ENCODE measurements at regions not wholly inside any gene's neighbourhood (a gene's known extent, or its start where the extent isn't known, plus 50 kb on each side); places are given as distances from the start of the nearest gene placed in this dataset.

GRCh38 chr2:52895726-52896340 lies 871.8 kb upstream of the CHAC2 start:
- TF ChIP-seq CTCF (IDR thresholded peaks at IDR 0.05; ENCODE audit: low read depth, low read length, poor library complexity, severe bottlenecking) (no peak), EZH2phosphoT487 (IDR thresholded peaks at IDR 0.05; ENCODE audit: borderline replicate concordance, low read length) (no peak)

Measured in DOHH2 (cell line).